ENCODE measurements at regions not wholly inside any gene's neighbourhood (a gene's known extent, or its start where the extent isn't known, plus 50 kb on each side); places are given as distances from the start of the nearest gene placed in this dataset.

DNA sequence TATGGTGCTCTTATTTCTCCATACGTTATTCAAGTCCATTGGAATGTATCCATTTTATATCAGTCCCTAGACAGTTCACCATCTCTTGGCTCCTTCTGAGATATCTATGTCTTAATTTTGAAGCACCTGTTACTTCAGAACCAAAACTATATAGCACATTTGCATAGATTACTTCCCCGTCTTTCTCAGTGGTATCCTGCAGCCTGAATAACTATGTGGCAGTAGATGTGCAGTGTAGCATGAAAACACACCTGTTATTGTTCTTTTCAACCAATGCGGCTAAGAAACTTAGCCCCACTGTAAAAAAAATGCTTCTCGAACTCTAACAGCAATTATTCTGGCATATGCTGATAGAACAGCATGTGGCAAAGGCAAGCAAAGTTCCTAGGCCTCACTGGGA lies 1184.4 kb upstream of the ADGRB3 start:
- TF ChIP-seq TAF1 (IDR thresholded peaks at IDR 0.05; ENCODE audit: low read depth, low read length) (no peak), PAX5 (IDR thresholded peaks at IDR 0.05; ENCODE audit: insufficient read depth, low read length, severe bottlenecking) (no peak)

Data from GM12891 (cell line).